ENCODE measurements at regions not wholly inside any gene's neighbourhood (a gene's known extent, or its start where the extent isn't known, plus 50 kb on each side); places are given as distances from the start of the nearest gene placed in this dataset.

DNA sequence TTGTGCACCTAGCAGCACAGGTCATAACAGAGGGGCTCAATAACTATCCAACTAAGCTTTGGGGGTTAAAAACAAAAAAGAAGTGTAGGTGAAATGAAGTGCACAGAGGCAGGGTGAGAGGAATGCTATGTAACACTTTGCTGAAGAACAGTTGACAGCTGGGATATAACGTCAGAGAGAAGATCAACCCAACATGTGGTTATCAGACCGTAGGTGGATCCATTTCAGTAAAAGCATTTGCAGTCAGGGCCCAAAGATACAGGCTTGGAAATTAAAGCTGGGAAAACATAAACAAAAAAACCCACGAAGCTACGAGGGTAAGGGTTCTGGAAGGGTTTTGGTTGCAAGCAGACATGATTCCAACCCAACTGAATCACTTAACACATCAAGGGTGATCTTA is 377.5 kb upstream of the NR2F2 start:
- no peak for DNase-seq (ENCODE audit: low read depth)

DNA sequence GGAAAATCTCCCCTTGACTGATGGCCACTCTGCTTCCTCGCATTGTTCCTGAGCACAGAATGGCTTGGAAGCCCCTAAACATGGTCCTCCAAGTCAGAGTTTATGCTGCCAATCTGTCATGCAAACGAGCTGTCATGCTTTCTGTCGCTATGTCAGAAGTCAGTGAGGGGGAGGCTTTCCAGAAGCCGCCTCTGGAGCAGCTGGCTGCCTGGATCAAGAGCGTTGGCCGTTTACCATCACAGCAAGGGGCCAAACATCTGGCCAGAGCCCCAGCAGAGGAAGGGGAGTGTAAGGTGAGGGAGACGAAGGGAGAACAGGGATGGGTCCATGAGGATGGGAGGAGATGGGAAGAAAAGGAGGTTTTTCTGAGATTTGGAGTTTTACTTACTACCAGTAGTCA is 372.6 kb upstream of the NR2F2 start:
- DNase-seq (ENCODE audit: low read depth): no peak

DNA sequence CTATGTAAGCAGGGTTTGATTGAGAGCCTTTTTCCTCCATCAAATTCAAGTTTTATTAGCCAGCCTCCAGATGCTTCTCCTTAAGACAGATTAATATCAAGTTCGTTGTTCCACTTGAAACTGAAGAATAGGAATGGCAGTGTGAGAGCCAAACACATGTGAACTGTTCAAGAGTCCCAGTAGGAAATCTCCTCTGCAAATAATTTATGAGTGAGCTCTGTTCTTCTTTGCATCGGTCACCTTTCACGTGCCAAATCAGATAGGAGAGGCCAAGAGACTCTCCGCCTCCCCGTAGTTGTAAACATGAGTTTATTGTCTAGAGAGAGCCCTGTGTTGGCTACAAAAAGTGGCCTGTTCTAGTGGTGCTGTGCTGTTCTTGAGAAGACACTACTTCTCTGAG is 372.1 kb upstream of the NR2F2 start:
- DNase-seq (ENCODE audit: low read depth): no peak

DNA sequence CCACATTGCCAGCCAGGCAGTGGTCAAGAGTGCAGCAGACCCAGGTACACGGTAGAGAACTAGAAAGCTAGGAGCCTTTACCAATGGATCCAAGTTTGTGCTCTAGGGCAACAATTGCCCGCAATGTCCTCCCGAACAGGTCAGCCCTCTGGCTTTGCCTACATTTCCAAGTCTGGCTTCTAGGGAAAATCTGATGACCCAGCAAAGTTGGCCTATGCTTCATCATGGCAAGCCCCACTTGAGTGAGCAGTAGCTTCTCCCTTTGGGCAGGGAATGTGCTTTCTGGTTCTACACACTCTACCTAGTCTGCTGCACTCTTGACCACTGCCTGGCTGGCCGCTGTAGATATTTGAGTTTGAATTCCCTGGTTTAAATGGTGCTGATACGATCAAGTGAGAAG is 361.6 kb upstream of the NR2F2 start:
- DNase-seq (ENCODE audit: low read depth): no peak

DNA sequence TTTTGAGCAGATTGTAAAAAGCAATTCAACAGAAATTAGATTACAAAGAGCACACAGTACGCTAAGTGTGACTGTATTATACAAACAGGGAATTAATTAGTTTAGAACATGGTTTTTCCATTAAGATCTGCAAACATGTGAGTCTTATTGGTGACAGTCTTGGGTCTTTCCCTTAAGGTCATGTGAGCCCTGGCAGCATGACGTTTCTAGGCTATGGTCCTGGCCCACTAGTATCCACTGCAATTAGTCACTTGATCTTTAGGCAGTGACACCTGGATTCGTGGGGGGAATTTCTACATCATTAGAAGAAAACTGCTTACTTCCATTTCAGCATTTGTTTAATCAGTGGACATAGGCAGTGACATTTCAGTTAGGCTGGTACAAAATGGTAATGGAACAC is 360.2 kb upstream of the NR2F2 start:
- DNase-seq (ENCODE audit: low read depth): no peak

DNA sequence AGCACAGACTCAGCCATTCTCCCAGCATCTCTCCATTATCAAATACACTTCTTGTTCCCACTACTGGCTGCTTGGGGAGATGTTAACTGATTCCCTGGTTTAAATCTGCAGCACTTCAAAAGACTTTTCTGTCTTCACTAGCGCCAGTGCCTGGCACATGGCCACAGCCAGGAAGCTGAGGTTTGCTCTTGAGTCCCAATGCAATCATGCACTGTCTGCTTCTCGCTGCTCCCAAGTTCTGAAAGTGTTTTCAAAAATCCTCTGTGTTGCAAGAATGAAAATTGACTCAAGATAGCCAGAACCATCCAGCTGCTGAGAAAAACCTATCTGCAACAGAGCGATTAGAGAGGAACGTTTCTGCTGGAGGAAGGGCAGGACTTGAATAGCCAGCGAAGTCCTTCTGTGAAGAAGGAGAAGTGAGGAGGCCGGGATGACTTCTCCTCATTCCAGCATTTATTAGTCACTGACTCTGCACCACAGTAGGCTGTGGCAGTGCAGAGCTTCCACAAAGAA is 358.4 kb upstream of the NR2F2 start:
- peak; percentile 41 for DNase-seq (ENCODE audit: low read depth)

DNA sequence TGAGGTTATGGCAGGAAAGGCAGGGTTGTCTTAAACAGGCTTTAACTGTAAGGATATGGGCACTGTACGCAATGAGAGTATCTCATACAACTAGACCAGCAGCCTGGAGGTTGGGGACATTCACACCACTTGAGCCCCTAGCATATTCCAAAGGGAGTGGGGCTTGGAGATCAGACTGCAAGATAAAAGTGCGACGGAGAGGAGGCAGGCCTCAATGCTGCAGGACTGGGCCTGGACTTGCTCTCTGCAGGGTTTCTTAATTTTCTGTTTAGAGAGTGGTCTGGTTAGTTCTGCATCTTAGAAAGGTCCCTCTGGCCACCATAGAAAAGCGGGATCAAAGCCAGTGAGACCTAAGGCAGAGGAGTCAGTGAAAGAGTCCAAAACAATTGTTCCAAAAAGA is 357.7 kb upstream of the NR2F2 start:
- no peak for DNase-seq (ENCODE audit: low read depth)

DNA sequence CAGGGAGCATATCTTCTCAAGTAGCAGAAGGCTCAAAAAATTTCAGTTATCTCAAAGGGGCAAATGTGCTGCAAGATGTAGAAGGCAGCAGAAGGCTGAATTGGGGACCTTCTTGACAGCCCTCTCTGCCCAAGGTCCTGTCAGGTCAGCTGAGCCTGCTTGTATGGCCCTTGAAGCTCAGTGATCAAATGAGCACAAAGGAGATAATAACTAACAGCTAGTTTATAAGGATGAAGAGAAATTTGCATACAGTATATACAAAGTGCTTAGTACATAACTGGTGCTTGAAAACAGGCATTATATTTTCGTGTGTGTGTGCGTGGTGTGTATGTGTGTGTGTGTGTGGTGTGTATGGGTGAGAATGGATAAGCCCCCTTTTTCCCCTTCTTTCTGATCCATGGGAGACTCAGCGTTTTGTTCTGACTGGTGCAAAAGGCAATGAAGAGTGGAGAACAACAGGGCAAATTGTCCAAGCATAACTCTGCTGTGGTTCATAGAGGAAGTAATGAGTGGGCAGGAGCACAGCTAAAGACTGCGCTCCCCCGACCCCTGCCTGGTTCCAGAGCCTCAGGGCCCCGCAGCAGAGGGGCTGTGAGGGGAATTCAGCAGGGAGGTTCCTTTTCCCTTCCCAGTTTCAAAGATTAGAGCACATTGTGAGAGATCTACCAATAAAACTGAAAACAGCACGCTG is 356.8 kb upstream of the NR2F2 start:
- no peak for DNase-seq (ENCODE audit: low read depth)

DNA sequence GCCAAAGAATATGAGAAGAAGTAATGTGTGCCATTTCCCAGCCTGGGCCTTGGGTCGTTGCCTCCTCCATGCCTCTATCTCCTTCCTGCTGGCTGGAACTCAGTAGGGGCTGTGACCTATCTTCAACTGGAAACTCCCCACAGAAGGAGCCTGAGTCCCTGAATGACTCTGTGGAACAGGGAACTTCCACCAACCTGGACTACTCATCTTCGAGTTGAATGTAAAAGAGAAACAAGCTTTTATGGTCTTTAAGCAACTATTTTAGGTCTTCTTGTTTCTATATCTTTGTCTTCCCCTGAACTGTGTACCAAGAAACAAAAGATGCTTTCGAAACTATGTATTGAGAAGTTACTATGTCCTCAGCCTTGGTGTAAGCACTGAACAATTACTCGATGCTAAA is 355.3 kb upstream of the NR2F2 start:
- no peak for DNase-seq (ENCODE audit: low read depth)

DNA sequence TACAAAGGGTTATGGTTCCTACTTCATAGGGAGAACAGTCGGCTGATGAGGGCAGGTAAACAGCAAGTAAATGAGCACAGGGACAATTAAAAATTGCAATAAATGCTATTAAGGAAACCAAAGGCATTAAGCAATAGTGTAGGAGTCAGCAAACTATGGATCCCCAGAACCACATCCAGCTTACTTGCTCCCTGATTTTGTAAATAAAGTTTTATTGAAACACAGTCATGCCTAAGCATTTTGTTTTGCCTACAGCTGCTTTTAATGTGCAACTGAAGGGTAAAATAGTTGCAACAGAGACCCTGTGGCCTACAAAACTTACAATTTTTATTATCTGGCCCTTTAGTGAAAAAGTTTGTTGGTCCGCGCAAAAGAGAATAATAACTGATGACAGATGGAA is 351.2 kb upstream of the NR2F2 start:
- no peak for DNase-seq (ENCODE audit: low read depth)

DNA sequence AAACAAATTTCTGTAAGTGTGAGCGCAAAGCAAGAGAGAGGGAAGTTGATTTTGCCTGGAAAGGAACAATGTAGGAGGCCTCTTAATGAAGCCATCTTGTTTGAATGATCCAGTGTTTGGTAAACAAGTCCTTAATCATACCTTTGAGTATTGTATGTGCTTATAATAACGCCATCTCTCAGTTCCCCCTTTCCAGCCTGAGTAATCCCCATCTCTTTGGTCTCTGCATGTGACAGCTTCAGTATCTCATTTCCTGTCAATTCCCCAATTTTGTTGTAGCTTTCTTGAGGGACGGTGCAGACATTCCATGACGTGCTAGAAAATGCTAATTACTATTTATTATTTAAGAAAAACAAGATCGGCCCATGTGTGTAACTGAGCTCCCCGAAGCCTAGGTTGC is 349.3 kb upstream of the NR2F2 start:
- no peak for DNase-seq (ENCODE audit: low read depth)

DNA sequence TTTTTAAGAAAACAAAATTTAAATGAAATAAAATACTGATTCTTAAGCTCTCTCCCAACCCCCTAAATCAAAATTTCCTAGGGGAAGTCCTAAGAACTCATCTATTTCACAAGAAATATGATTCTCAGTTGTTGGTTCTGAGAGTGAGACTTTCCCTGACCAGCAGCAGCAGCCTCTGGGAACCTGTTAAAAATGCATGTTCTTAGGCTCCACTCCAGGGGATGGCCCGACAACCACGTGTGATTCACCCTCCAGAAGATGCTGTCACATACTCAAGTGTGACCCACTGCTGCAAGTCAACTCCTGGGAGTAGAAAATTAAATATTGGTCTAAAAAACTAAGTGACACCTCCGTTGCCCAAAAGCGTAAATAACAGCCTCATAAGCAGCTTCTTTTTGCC is 343.2 kb upstream of the NR2F2 start:
- DNase-seq (ENCODE audit: low read depth): no peak

DNA sequence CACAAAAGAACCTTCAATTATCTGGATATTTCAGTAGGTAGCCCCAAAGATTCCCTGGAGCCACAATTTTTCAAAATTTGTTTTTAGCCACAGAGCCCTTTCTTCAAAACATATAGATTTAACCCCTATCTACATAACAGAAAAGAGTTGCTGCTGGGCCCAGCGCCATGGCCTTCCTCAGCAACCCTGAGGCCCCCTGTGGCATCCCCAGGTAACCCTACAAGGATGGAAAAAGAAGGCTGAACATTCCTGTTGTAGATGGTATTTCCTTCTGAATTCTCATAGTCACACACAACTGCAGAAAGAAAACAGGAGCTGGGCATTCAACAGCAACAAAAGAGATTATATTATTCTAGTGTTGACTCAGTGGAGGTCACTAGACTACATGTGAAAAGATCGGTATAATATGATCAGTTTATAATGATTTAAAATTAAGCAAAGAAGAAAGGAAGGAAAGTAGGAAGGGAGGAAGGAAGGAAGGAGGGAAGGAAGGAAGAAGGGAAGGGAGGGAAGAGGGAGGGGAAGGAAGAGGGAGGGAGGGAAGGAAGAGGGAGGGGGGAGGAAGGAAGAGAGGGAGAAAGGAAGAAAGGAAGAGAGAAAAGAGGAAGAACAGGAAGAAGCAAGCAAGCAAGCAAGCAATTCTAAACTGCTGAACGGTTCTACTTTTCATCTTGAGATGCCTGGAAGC is 342.5 kb upstream of the NR2F2 start:
- no peak for DNase-seq (ENCODE audit: low read depth)

DNA sequence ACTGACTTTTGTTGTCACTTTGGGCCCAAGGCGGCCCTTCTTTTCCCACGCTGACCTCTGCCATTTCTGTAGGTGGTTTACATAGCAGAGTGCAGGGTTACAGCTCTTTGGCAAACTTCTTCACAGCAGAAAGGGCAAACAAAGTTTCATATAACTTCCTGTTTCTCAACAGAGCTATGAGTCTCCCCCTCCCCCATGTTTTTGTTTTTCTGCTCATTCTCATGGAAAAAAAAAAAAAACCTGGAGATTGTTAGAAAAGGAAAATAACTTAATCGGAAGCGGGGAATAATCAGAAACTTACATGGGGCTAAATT is 342.0 kb upstream of the NR2F2 start:
- DNase-seq (ENCODE audit: low read depth): no peak

DNA sequence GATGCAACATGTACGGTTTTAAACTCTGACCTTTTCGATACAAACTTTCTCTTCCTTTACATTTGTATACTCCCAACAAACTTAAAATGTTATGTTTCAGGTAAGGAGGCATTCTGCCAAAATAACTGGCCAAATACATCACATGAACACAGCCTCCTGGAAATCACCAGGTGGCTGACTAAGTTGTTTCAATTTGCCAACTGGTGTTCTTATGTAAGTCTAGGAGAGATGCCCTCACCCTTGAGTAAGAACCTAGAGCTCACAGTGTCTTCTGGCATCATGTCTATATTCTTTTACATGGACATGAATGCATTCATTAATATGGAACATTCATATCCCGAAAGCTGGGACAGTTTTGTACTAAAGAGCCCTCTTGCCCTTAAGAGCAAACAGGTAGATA is 341.1 kb upstream of the NR2F2 start:
- DNase-seq (ENCODE audit: low read depth): no peak

DNA sequence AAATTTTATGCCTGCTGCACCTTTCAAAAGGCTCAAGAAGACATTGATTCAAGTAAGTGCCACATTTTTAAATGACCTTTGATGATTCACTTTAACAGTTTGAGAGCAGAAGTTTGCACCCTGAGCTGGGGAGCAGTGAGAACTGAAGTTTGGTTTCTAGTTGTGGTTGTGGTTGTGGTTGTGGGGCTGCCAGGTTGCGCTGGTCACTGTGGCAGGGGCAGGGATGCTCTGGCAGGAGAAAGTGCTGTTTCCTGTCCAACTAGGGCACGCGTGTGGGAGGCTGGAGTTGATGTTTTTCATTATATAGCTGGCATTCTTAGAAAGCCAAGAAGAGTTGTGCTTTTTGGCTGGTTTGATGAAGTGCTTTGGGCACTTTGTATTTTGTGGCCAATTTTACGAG is 339.7 kb upstream of the NR2F2 start:
- peak; percentile 16 for DNase-seq (ENCODE audit: low read depth)

DNA sequence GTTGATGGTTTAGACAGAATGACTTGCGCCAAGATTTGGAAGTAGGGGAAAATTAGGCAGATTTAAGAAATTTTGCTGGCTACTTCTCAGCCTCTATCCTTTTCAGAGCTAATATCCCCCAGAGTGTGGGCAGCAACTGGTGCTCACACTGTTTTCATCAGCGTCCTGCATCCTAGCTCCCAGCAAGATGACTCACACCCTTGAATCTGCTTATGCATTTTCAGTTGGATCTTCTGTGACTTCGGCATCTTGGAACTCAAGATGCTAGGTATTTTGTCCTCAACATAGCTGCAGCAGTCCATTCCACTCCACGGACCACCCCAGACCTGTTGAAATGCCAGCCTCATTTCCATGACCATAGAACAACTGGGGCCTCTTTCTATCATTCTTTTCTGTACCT is 336.1 kb upstream of the NR2F2 start:
- peak; percentile 51 for DNase-seq (ENCODE audit: low read depth)

DNA sequence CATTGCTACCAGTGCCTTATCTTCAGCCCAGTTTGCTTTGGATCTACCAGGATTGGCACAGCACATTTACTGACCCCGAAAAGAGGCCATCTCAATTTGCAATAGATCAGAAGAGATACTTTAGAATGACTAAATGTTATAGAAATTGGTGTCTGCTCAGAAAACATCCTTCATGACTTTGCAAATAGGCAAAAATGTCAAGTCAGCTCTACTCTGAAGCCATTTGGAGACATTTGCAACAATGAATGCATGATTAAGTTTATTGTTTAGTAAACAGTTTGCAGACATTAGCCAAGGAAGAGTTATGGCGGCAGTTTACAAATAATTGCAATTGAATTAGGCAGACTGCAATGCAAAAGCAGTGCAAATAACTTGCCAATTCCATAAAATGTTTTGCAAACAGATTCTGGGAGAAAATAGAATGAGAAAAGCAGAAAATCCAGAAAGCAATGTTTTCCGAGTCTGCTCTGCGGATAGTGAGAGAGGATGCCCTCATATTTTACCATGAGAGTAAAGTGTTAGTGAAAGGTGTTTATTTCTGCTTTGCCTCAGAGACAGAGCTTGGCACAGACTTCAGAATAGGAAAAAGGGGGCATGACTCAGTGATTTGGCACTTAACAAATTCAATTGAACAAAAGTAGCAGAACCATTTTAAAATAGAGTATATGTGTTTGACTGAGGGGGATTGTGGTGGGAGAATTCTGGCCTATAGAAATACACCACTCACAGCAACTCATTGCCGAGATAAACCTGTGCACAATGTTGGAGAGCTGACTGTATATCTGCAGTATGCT is 334.9 kb upstream of the NR2F2 start:
- DNase-seq (ENCODE audit: low read depth): no peak

DNA sequence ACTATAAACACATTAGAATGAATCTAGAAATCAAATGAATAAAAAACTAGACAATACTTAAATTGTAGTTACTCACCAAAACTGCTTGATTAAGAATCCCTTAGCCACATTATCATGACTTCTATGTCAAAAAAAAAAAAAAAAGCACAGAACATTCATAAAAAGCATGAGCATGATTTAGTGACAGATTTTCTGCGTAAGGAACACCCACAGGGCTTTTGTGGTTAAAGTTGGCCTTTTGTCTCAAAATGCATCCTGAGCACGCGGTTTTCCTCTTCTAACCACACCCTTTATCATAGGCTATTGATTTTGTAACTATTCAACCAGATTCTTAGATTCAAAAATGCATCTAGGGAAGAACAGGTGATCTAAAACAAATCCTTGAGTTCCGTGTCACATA is 334.0 kb upstream of the NR2F2 start:
- DNase-seq (ENCODE audit: low read depth): peak; percentile 50

DNA sequence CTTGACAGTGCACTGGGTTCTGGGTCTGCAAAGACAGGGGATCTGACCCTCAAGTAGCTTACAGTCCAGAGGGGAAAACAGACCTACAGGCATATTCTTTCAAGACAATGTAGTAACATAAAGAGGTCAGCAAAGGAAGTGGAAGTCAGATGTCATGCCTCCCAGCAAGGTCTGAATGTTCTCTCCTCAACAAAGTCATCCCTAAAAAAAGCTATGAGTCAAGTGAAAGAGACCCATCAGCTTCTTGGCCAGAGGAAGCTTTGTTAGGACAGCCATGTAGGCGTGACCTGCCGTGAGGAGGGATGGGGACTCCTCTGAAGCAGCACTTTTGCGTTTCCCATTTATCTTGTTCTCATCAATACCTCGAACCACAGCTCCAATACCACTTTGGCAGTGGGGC is 331.6 kb upstream of the NR2F2 start:
- no peak for DNase-seq (ENCODE audit: low read depth)

DNA sequence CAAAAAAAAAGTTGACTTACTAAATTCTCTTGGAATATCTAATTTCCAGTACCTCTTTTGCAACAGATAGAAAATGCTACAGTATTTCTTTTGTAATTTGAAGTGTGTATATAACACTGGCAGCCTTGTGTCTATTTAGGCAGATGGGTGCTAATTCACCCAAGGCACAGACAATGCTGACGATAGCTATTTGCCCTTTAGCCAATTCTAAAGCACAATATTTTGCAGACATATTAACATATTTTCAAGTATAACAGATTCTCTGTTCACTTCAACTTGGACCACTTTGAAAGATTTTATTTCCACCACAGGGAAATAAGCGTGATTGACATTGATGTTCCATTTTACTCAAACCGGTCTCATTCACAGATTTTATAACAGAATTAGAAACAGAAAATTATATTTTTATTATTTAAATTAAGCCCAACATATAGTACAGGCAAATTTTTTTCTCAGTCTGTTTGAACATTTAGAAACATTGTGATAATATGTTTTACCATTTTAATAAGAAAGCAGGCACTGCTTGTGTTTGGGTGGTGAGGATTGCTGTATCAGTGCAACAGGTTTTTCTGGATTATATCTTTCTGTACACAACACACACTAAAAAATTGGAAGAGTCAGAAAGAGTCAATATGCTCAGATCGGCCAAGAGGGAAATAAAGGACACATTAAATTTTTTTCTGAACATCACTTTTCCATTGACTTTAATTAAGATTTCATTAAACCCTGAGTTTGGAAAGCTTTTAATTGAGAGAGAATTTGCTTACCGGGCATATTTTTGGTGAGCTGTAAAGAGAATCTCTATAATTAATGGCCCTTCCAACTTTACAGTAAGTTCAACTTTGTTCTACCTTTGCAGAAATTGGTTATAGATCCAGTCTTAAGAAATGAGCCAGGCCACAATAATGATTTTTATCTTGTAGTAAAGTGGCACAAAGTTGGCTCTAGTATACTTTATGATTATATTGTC is 327.3 kb upstream of the NR2F2 start:
- DNase-seq (ENCODE audit: low read depth): no peak

DNA sequence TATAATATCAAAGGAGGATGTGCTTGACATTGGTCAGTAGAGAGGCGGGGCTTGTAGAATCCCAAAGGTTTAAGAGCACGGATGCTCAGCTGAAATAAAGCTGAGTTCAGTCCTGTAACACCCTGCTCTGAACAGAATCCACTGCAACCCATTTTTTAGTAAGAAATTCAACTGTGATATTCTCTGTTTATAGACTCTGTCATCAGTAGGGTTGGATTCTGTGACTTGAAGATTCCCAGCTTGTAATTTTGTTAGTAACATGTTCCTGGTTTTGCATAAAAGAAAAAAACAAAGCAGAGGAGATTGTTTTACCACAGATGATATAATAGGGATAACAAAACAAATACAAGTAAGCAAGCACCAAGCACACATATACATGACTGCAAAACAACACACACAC is 324.6 kb upstream of the NR2F2 start:
- no peak for DNase-seq (ENCODE audit: low read depth)

Data from RPMI7951 (cell line).